H1 (cell line): ENCODE measurements at regions not wholly inside any gene's neighbourhood (a gene's known extent, or its start where the extent isn't known, plus 50 kb on each side); places are given as distances from the start of the nearest gene placed in this dataset.

Experiments
- BRCA1 ChIP-seq: IDR thresholded peaks from 2 replicates; pipeline ENCODE4 v1.6.1; 2012; ENCODE audit warnings: low read depth, low read length, improper control_type of control experiment
- CHD2 ChIP-seq: IDR thresholded peaks from 2 replicates; pipeline ENCODE4 v1.6.1; 2012; ENCODE audit warnings: low read length, improper control_type of control experiment
- CHD7 ChIP-seq: fragments of 300-600 bp; sonication (generic); IDR thresholded peaks from 2 replicates; pipeline ENCODE4 v1.7.1; 2012; ENCODE audit warnings: low read length, moderate library complexity, mild to moderate bottlenecking, inconsistent platforms; ENCODE audit not compliant: insufficient replicate concordance
- SIN3A ChIP-seq, 2 experiments: IDR thresholded peaks in 1 of 2; conservative IDR thresholded peaks in 1 of 2; 2 replicates each; pipeline ENCODE4 v1.6.1; 2011 to 2012; ENCODE audit warnings: low read length in 2 of 2, improper control_type of control experiment in 1 of 2, low read depth in 1 of 2, mild to moderate bottlenecking in 1 of 2
- SIX5 ChIP-seq: IDR thresholded peaks from 2 replicates; pipeline ENCODE4 v1.6.1; 2011; ENCODE audit warnings: mild to moderate bottlenecking, low read depth, low read length
- SUZ12 ChIP-seq: fragments of 200-600 bp; sonication (generic); IDR thresholded peaks from 2 replicates; pipeline ENCODE4 v1.6.1; 2012; ENCODE audit warnings: mild to moderate bottlenecking, inconsistent platforms, low read length, moderate library complexity, mixed read lengths

- TF ChIP-seq CHD7 (no peak), SIN3A (conservative IDR thresholded peaks at IDR 0.05 in 1 of 2, IDR thresholded peaks at IDR 0.05 in 1 of 2; ENCODE audit: low read depth in 1 of 2, low read length in 2 of 2) (no peak), SIX5 (no peak), BRCA1 (no peak), SUZ12 (no peak), CHD2 (no peak)
Observed at GRCh38 chr6:142659661-142660060, 285.3 kb downstream of the HIVEP2 start (continued).
